ENCODE measurements at regions not wholly inside any gene's neighbourhood (a gene's known extent, or its start where the extent isn't known, plus 50 kb on each side); places are given as distances from the start of the nearest gene placed in this dataset.
"Not testable (repeated sequence)": the region's sequence is repeated elsewhere in the genome, so short reads cannot be mapped to it uniquely, and the experiment has no call there.

DNA sequence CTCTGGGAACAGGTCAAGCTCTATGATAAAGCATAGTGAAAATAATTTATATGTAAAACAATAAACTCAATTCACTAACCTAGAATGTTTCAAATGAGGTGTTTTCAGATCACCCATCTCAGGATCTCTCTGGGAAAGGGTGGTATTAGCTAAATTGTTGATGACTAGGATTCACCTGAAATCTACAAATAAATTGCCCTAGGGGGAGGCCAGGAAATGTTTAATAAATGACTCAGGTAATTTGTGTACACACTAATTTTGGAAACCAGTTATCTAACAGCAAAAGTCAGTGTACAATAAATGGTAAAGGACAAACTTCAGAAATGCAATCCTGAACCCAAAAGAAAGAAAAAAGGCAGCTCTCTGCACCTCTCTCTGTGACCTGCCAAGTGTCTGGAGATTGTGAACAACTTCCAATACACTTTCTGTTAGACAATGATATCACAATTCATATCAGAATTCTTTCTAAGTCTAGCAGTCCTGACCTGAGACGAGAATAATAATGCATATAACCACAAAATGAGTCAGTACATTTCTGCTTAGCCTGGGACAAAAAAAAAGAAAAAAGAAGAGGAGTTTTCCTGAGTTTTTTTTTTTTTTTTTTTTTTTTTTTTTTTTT lies 760.0 kb downstream of the EPHA4 start:
- DNase-seq = no peak
- H3K27ac ChIP-seq = no peak overlapping the region
- no peaks in the 10 kb centered on the region for H3K4me1 ChIP-seq
- intact Hi-C loops (cut with DNase I) = no loop called here
- no peak overlapping the region for H3K4me3 ChIP-seq
- 22 to 29% methylated on average over 1 of the region's 1 CpG for WGBS, 2 donors
- no peak for TF ChIP-seq POLR2A (IDR thresholded peaks at IDR 0.05)
- no peak for TF ChIP-seq CTCF (IDR thresholded peaks at IDR 0.05)
- no peaks in the 10 kb centered on the region for H3K36me3 ChIP-seq
- no peaks in the 10 kb centered on the region for H3K27me3 ChIP-seq
- H3K9me3 ChIP-seq = no peaks in the 10 kb centered on the region

GRCh38 chr2:220814441-220814840 lies 757.7 kb downstream of the EPHA4 start:
- no peaks in the 10 kb centered on the region for H3K27me3 ChIP-seq
- H3K4me3 ChIP-seq = no peak overlapping the region
- H3K36me3 ChIP-seq = no peaks in the 10 kb centered on the region
- no peak for DNase-seq
- H3K9me3 ChIP-seq = no peaks in the 10 kb centered on the region
- TF ChIP-seq POLR2A (IDR thresholded peaks at IDR 0.05) (no peak), CTCF (IDR thresholded peaks at IDR 0.05) (no peak)
- H3K4me1 ChIP-seq = no peaks in the 10 kb centered on the region
- WGBS, 2 donors = 58 to 65% methylated on average over 4 of the region's 4 CpGs
- intact Hi-C loops (cut with DNase I) = no loop called here
- H3K27ac ChIP-seq = no peak overlapping the region

- Histone ChIP-seq H3K9me3 (no peaks in the 10 kb centered on the region), H3K4me3 (no peak overlapping the region), H3K27ac (no peak overlapping the region), H3K4me1 (no peaks in the 10 kb centered on the region), H3K36me3 (no peaks in the 10 kb centered on the region), H3K27me3 (no peaks in the 10 kb centered on the region)
- no peak for DNase-seq
- intact Hi-C loops (cut with DNase I) = no loop called here
- WGBS, 2 donors = 81% methylated on average over 2 of the region's 2 CpGs
- no peak for TF ChIP-seq CTCF (IDR thresholded peaks at IDR 0.05)
- TF ChIP-seq POLR2A (IDR thresholded peaks at IDR 0.05) = no peak
Observed at GRCh38 chr2:220815698-220816097, 756.4 kb downstream of the EPHA4 start.

DNA sequence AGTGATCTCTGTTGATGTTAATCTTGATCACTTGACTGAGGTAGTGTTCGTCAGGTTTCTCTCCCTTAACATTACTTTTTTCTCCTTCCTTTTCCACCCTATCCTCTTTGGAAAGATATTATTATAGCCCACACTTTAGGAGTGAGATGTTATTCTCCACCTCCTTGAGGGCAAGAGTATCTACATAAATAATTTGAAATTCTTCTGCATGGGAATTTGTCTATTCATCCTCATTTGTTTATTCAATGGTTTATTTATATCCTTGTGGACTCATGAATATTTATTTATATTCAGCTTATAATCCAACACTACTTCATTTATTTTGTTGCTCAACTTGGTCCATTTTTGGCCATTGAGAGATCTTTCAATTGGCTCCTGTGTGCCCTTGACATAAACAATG lies 750.4 kb downstream of the EPHA4 start:
- no peaks in the 10 kb centered on the region for H3K27me3 ChIP-seq
- TF ChIP-seq CTCF (IDR thresholded peaks at IDR 0.05) = no peak
- TF ChIP-seq POLR2A (IDR thresholded peaks at IDR 0.05) = no peak
- no peaks in the 10 kb centered on the region for H3K36me3 ChIP-seq
- 68 to 74% methylated on average over 1 of the region's 1 CpG for WGBS, 2 donors
- no peak for DNase-seq
- H3K4me1 ChIP-seq = no peaks in the 10 kb centered on the region
- H3K9me3 ChIP-seq = no peaks in the 10 kb centered on the region
- intact Hi-C loops (cut with DNase I) = no loop called here
- H3K4me3 ChIP-seq = no peak overlapping the region
- H3K27ac ChIP-seq = no peak overlapping the region

- H3K9me3 ChIP-seq; H3K4me3 ChIP-seq; H3K27ac ChIP-seq; DNase-seq; H3K36me3 ChIP-seq; H3K4me1 ChIP-seq; H3K27me3 ChIP-seq; intact Hi-C loops (cut with DNase I): not testable (repeated sequence)
Observed at GRCh38 chr2:220823590-220823989, 748.5 kb downstream of the EPHA4 start.

DNA sequence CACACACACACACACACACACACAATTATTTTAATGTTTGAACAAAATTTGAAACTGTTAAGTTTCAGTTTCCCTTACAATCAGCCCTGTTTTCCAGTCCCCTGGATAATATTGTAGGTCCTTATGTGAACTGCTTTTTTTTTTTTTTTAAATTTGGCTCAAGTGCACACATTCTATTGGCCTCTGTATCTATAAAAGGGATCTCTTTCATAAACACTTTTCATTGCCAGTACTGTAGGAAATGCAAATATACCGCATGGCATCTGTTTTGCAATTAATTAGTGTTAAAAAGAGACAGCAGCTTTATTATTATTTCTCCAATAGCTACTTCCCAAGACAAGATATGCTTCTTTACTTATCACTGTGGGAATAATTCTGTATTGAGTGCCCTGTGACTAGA lies 738.7 kb downstream of the EPHA4 start:
- Histone ChIP-seq H3K36me3 (no peaks in the 10 kb centered on the region), H3K4me1 (no peaks in the 10 kb centered on the region), H3K4me3 (no peak overlapping the region), H3K9me3 (no peaks in the 10 kb centered on the region), H3K27me3 (peaks cover 0 to 5% (median 0%) of the 10 kb centered on the region in 4 donors), H3K27ac (no peak overlapping the region)
- no peak for DNase-seq
- intact Hi-C loops (cut with DNase I) = no loop called here
- TF ChIP-seq CTCF (IDR thresholded peaks at IDR 0.05) (no peak), POLR2A (IDR thresholded peaks at IDR 0.05) (no peak)
- 50 to 84% methylated on average over 1 of the region's 1 CpG for WGBS, 2 donors
